ENCODE measurements at regions not wholly inside any gene's neighbourhood (a gene's known extent, or its start where the extent isn't known, plus 50 kb on each side); places are given as distances from the start of the nearest gene placed in this dataset.

DNA sequence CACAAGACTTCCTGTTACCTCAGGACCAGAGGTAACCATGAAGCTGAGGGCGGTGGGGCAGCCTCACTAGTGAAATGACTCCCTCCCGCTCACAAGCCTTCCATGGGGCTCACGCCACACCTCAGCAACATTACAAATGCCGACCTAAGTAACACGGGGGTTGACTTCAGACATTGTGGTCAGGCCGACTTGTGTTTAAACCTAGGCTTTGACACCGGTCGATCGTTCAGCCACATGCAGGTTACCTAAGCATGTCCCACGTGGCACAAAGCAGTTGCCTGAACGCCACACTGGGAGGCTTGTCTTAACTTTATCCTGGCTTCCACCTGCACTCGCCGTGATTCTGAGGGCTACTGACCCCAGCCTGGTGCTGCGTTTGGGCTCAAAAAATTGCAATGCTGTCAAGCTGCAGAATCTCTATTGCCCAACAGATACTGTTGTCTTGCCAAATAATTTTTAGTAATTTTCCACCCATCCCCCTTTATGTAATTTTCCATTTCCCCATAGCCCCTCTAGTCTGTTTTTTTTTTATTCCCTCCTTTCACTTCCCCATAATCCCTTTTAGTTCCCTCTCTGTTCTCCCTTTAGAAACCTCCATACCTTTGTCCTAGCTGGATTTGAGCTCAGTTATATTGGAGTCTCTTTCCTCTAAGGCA is 158.6 kb upstream of the RGMA start:
- Histone ChIP-seq H3K27ac (peak overlapping the region; percentile 76), H3K9me3 (no peaks in the 10 kb centered on the region), H3K27me3 (no peaks in the 10 kb centered on the region), H3K4me1 (ENCODE audit: control insufficient read depth in 1 of 2, insufficient read depth in 1 of 2, low read depth in 1 of 2, low read length in 1 of 2) (peaks cover 34 to 44% of the 10 kb centered on the region in 2 experiments), H3K36me3 (no peaks in the 10 kb centered on the region), H3K4me3 (ENCODE audit: low read depth in 1 of 2, low read length in 1 of 2) (peak overlapping the region; percentile 24 to 40)
- TF ChIP-seq, protein P1, sequence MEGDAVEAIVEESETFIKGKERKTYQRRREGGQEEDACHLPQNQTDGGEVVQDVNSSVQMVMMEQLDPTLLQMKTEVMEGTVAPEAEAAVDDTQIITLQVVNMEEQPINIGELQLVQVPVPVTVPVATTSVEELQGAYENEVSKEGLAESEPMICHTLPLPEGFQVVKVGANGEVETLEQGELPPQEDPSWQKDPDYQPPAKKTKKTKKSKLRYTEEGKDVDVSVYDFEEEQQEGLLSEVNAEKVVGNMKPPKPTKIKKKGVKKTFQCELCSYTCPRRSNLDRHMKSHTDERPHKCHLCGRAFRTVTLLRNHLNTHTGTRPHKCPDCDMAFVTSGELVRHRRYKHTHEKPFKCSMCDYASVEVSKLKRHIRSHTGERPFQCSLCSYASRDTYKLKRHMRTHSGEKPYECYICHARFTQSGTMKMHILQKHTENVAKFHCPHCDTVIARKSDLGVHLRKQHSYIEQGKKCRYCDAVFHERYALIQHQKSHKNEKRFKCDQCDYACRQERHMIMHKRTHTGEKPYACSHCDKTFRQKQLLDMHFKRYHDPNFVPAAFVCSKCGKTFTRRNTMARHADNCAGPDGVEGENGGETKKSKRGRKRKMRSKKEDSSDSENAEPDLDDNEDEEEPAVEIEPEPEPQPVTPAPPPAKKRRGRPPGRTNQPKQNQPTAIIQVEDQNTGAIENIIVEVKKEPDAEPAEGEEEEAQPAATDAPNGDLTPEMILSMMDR (IDR thresholded peaks at IDR 0.05): no peak

DNA sequence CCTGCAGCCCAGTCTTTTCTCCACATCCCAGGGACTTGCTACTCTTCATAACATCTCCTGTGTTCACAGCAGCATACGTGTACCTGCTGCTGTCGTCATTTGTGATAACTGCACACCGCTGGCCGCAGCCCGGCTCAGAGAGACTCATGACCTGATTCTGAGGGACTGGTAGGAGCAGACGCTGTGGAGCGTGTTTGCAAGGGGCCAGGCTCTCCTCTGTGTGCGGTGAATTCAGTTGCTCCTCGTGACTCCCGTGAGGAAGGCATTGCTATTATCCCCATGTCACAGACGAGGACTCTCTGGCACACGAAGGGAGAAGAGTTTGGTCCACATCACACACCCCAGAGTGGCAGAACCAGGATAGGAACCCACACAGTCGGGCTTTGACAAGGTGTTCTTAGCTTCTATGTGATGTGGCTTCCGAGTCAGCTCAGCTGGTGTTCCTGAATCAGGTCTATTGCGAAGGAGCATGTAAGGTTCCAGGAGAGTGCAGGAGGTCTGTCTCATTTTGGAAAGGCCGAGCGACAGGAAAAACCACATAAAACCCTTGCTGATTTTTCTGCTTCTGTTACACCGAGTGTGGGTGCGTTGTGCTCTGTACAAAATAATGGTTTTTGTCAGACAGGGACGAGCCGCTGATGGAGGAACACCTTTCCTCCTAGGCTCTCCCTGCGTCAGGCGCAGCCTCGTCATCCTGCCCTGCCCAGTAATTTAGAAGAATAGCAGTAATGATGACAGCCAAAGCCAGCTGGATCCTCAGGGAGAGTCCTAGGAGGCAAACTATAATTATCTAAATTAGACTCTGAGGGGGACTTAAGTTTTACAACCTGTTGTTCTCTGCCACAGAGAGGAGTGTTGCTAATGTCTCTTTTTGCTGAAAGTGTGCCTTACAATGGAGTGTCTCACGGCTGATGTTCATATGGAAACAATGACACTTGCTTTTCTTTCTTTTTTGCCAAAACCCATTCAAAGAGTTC is 157.5 kb upstream of the RGMA start:
- Histone ChIP-seq H3K9me3 (no peaks in the 10 kb centered on the region), H3K36me3 (no peaks in the 10 kb centered on the region), H3K4me3 (ENCODE audit: low read depth in 1 of 2, low read length in 1 of 2) (peak overlapping the region in 1 of 2 experiments; percentile 24), H3K27ac (peak overlapping the region; percentile 76), H3K27me3 (no peaks in the 10 kb centered on the region), H3K4me1 (ENCODE audit: control insufficient read depth in 1 of 2, insufficient read depth in 1 of 2, low read depth in 1 of 2, low read length in 1 of 2) (peaks cover 27 to 37% of the 10 kb centered on the region in 2 experiments)
- TF ChIP-seq, protein P1 (IDR thresholded peaks at IDR 0.05): no peak

DNA sequence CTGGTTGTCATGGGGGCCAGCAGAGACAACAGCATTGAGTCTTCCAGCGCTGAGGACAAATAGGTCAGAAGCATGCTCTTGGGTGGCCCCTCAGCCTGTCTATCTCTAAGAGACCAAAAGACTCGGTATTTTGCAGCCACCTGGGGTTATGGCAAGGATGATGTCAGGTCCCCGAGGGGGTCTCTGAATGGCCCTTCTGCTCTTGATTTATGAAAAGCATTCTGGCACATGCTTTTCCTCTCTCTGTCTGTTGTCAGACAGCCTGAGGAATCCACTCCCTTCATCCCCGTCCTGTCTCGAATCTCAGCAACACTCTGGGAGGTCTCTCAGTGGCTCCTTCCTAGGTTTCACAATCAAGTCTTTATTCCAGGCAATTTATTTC is 156.6 kb upstream of the RGMA start:
- peaks cover 27 to 37% of the 10 kb centered on the region in 2 experiments for H3K4me1 ChIP-seq (ENCODE audit: control insufficient read depth in 1 of 2, insufficient read depth in 1 of 2, low read depth in 1 of 2, low read length in 1 of 2)
- TF ChIP-seq, protein P1 (IDR thresholded peaks at IDR 0.05): no peak
- H3K36me3 ChIP-seq: no peaks in the 10 kb centered on the region
- H3K9me3 ChIP-seq: no peaks in the 10 kb centered on the region
- no peak overlapping the region for H3K4me3 ChIP-seq (ENCODE audit: low read depth in 1 of 2, low read length in 1 of 2)
- no peaks in the 10 kb centered on the region for H3K27me3 ChIP-seq
- H3K27ac ChIP-seq: no peak overlapping the region

DNA sequence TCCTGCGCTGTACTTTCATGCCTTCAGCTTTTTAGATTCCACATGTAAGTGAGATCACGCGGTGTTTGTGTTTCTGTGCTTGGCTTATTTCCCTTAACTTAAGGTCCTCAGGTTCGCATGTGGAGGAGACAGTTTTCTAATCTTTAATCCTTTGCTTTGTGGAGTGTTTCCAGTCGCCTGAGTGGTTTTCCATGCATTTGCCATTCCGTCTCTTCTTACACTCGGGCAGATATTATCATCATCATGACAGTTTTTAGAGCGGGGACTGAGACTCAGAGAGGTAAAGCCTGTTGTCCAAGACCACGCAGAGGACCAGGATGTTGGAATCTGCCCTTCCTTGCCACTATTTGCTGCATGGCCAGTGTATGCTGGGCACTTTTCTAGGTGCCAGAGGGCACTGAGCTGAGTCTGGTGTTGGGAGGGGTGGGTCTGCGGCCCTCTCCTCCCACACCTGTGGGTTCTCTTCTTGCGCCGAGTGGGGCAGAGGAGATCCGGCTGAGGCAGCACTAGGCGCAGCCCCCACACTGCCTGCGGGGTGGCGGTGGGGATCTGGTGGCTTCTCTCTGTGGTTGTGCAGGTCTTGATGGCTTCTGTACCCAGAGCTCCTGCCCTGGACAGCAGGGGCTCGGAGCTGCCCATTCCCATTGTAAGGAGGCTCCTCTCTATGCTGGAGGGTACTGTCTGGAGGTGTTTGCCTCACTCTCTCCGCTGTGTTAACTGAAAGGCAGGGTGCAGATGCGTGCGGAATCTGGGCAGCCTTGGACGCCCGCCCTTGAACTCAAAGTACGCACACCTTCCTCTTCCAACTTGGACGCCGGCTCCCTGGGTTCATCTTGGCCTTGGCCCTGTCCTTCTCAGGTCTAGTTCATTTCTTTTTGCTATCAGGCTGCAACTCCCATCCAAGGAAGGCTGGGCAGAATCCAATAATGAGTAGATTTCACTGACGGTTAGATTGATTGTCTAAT is 156.0 kb upstream of the RGMA start:
- Histone ChIP-seq H3K4me3 (ENCODE audit: low read depth in 1 of 2, low read length in 1 of 2) (no peak overlapping the region), H3K27ac (no peak overlapping the region), H3K27me3 (no peaks in the 10 kb centered on the region), H3K9me3 (no peaks in the 10 kb centered on the region), H3K36me3 (no peaks in the 10 kb centered on the region), H3K4me1 (ENCODE audit: control insufficient read depth in 1 of 2, insufficient read depth in 1 of 2, low read depth in 1 of 2, low read length in 1 of 2) (peaks cover 25 to 33% of the 10 kb centered on the region in 2 experiments)
- TF ChIP-seq, protein P1 (IDR thresholded peaks at IDR 0.05): no peak

DNA sequence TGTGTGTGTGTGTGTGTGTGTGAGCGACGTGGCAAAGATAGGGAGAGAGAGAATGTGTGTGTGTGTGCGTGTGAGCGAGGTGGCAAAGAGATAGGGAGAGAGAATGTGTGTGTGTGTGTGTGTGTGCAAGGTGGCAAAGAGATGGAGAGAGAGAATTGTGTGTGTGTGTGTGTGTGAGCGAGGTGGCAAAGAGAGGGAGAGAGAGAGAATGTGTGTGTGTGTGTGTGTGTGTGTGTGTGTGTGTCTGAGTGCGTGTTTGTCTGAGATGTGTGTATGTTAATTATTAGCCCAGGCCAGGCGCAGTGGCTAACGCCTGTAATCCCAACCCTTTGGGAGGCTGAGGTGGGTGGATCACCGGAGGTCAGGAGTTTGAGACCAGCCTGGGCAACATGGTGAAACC is 154.6 kb upstream of the RGMA start:
- TF ChIP-seq, protein P1 (IDR thresholded peaks at IDR 0.05): no peak
- no peak overlapping the region for H3K27ac ChIP-seq

More for the DNA sequence above, 154.6 kb upstream of the RGMA start:
- H3K4me1 ChIP-seq (ENCODE audit: control insufficient read depth in 1 of 2, insufficient read depth in 1 of 2, low read depth in 1 of 2, low read length in 1 of 2): peaks cover 22 to 28% of the 10 kb centered on the region in 2 experiments
- H3K9me3 ChIP-seq: no peaks in the 10 kb centered on the region
- H3K4me3 ChIP-seq (ENCODE audit: low read depth in 1 of 2, low read length in 1 of 2): no peak overlapping the region
- no peaks in the 10 kb centered on the region for H3K27me3 ChIP-seq
- H3K36me3 ChIP-seq: no peaks in the 10 kb centered on the region

Measured in neutrophil (primary cell).